GM18861 (cell line): ENCODE measurements at regions not wholly inside any gene's neighbourhood (a gene's known extent, or its start where the extent isn't known, plus 50 kb on each side); places are given as distances from the start of the nearest gene placed in this dataset.

ENCODE experiments used
- ATAC-seq: cut with Tn5 transposase; IDR thresholded peaks from one replicate; pipeline ENCODE4 v1.9.1; 2021; ENCODE audit not compliant: unreplicated experiment

DNA sequence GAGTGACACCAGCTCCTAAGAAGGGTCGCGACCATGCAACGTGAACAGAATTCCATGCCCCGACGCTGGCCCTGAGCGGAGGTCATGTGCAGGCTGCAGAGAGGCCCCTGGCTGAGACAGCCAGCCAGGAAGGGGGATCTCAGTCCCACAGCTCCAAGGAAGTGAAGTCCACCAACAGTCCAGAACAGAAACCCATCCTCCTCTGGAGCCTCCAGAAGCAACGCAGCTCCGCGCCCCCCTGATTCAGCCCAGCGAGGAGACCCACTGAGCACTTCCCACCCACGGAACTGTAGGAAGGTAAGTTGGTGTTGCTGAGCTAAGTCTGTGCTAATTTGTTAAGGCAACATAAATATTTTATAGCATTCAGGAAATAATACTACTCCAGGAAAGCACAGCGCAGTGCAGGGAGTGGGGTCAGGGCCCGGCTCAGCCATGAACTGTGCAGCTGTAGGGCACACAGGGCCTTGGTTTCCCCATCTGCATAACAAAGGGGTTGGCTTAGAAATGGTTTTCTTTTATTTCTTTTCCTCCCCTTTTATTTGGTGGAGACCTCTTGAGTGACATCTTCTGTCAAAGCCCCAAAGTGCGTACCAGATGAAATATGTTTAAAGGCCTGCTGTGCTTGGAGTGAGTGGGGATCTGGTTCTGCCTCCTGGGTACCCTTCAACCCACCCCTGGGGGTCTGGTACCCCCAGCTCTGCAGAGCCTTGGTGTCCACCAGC, 241.1 kb upstream of the PMEPA1 start:
- no peak for ATAC-seq

- no peak for ATAC-seq
Measured at GRCh38 chr20:57948180-57948955, 238.6 kb upstream of the PMEPA1 start.

- ATAC-seq: no peak
Measured at GRCh38 chr20:57947421-57948179, 237.8 kb upstream of the PMEPA1 start.

- no peak for ATAC-seq
Measured at GRCh38 chr20:57946559-57947315, 236.9 kb upstream of the PMEPA1 start.

DNA sequence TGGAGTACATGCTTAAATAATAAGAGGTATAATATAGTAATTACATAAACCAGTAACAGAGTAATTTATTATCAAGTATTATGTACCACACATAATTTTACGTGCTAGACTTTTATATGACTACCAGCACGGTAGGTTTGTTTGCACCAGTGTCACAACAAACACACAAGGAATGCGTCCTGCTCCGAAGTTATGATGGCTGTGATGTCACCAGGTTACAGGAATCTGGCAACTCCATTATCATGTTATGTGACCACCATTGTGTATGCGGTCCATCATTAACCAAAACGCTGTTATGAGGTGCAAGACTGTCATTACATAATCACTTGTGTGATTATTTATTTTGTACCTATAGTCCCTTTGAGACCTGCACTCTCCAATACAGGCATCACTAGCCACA, 235.2 kb upstream of the PMEPA1 start:
- no peak for ATAC-seq

- ATAC-seq: no peak
Measured at GRCh38 chr20:57943950-57944349, 234.1 kb upstream of the PMEPA1 start.

DNA sequence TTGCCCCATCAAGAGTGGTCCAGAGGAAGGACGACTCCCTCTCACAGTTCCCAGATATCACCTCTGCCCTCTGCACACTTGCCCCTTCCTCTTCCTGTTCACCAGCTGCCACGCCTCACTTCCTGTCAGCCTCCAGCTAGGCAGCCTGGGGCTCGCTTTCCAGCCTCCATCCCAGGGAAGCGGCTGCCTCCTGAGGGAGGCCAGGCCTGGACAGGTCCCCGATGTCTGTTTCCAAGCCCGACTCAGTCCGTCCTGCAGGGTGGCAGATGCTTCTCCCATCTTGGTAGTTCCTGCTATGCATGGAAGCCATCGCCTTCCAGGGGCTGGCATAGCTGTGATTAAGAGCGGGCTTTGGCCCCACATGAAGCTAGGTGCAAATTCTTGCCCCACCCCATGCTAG, 233.5 kb upstream of the PMEPA1 start:
- no peak for ATAC-seq

- no peak for ATAC-seq
Measured at GRCh38 chr20:57941604-57942381, 232.0 kb upstream of the PMEPA1 start.

GRCh38 chr20:57940868-57941522, 231.2 kb upstream of the PMEPA1 start:
- no peak for ATAC-seq

GRCh38 chr20:57940376-57940775, 230.6 kb upstream of the PMEPA1 start:
- no peak for ATAC-seq

GRCh38 chr20:57939499-57939898, 229.7 kb upstream of the PMEPA1 start:
- ATAC-seq: no peak

GRCh38 chr20:57938158-57939108, 228.6 kb upstream of the PMEPA1 start:
- no peak for ATAC-seq

DNA sequence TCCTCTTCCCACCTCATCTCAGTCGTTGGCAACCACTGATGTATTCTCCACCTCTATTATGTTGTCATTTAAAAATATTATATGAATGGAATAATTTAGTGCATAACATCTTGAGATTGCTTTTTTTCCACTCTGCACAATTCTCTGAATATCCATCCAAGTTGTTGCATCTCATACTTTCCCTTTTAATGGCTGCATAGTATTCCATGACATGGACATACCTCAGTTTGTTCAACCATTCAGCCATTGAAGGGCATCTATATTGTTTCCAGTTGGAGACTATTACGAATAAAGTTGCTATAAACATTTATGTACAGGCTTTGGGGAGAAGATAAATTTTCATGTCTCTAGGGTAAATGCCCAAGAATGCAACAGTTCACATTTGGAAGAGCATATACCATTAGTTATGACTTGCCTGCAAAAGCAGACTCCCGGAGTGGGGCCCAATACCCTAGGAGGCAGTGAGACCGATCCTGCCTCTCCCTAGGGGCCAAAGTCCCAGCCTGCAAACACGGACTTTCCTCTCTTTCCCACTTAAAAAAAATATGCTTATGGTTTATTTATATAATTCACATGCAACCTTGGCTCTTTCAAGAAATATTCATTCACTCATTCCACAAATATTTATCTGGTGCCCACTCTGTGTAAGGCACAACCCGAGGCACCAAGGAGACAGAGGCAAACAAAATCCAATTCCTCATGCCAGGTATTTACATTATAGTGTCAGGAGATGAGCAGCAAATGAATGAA, 227.0 kb upstream of the PMEPA1 start:
- ATAC-seq: no peak

- no peak for ATAC-seq
Measured at GRCh38 chr20:57934913-57935312, 225.1 kb upstream of the PMEPA1 start.

DNA sequence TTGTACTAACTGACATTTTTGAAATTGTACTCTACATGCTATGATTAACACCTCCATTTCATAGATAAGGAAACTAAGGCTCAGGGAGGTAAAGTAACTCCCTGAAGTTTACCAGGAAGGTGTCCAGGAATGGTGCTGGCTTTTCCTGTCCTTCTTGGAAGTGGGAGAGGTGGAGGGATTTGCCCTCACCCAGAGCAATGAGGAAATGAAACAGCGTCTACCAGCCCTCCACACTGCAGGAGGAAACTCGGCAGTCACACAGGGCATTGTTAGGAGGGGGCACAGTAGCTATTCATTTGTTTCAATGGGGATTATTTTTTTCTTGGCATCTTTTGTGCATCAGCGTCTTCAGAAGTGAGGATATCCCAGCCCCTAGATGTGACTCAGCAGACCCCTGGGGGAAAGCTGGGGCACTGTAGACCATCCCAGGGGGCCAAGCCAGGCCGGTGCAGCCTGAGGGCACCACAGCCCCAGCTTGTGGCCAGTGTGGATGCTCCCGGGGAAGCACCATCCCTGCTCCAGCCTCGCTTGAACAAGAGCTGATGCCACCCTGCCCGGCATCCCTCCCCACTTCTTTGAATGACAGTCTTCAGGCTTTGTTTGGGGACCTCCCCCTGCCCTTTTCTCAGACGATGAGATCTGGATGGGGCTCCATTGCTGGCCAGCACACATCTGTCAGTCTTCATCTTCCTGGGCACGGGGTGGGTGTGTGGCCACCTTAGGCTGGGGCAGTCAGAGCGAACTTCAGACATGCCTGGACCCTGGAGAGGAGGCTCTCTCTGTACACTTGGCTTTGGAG, 224.4 kb upstream of the PMEPA1 start:
- no peak for ATAC-seq

- no peak for ATAC-seq
Measured at GRCh38 chr20:57932227-57932864, 222.5 kb upstream of the PMEPA1 start.

- no peak for ATAC-seq
Measured at GRCh38 chr20:57930351-57930750, 220.5 kb upstream of the PMEPA1 start.
